Stimulated activated naive B cell treated with anti-CD40 and anti-IgM and Interleukin-4, amounts not matched to agents 10 μg/mL and 1 μg/mL and 100 μg/mL, for 72 hours (primary cell): ENCODE measurements at regions not wholly inside any gene's neighbourhood (a gene's known extent, or its start where the extent isn't known, plus 50 kb on each side); places are given as distances from the start of the nearest gene placed in this dataset.
"Not testable (repeated sequence)": the region's sequence is repeated elsewhere in the genome, so short reads cannot be mapped to it uniquely, and the experiment has no call there.

Source experiments
- ATAC-seq, 2 donors: fragments of 150-1000 bp; cut with Tn5 transposase; replicated peaks; 2 replicates each; pipeline ENCODE4 v1.10.0; 2021; ENCODE audit warnings: moderate library complexity in 1 of 2
- DNase-seq: peaks from one replicate; pipeline ENCODE4 v3.0.0; 2021
- H3K27ac Mint-ChIP-seq: one replicate; pipeline ENCODE4 v1.8.0; 2022; ENCODE audit warnings: mild to moderate bottlenecking, mixed read lengths
- H3K27me3 Mint-ChIP-seq, 2 donors: one replicate each; pipeline ENCODE4 v1.8.0; 2022; ENCODE audit warnings: mixed read lengths in 2 of 2
- H3K36me3 Mint-ChIP-seq, 2 donors: one replicate each; pipeline ENCODE4 v1.8.0; 2022; ENCODE audit warnings: mixed read lengths in 2 of 2, mild to moderate bottlenecking in 1 of 2
- H3K4me1 Mint-ChIP-seq, 2 donors: one replicate each; pipeline ENCODE4 v1.8.0; 2022; ENCODE audit warnings: mixed read lengths in 2 of 2, mild to moderate bottlenecking in 1 of 2
- H3K4me3 Mint-ChIP-seq, 2 donors: one replicate each; pipeline ENCODE4 v1.8.0; 2022; ENCODE audit warnings: mild to moderate bottlenecking in 2 of 2, mixed read lengths in 2 of 2, moderate library complexity in 1 of 2
- H3K9me3 Mint-ChIP-seq, 2 donors: one replicate each; pipeline ENCODE4 v1.8.0; 2022; ENCODE audit warnings: mixed read lengths in 2 of 2, mild to moderate bottlenecking in 1 of 2

- Mint-ChIP-seq H3K27ac (no peak overlapping the region), H3K9me3 (no peaks in the 10 kb centered on the region), H3K4me1 (peaks cover 2 to 6% of the 10 kb centered on the region in 2 donors), H3K27me3 (peaks cover 4 to 11% of the 10 kb centered on the region in 2 donors), H3K36me3 (no peaks in the 10 kb centered on the region), H3K4me3 (no peak overlapping the region)
- ATAC-seq (no peak), DNase-seq (no peak)
These were observed 98.0 kb upstream of the CDC42BPA start for GRCh38 chr1:227416156-227416830.

GRCh38 chr1:227415115-227415790 is 97.0 kb upstream of the CDC42BPA start:
- Mint-ChIP-seq H3K4me3 (no peak overlapping the region), H3K36me3 (no peaks in the 10 kb centered on the region), H3K9me3 (no peaks in the 10 kb centered on the region), H3K27me3 (peaks cover 12 to 21% of the 10 kb centered on the region in 2 donors), H3K4me1 (peaks cover 2 to 6% of the 10 kb centered on the region in 2 donors), H3K27ac (no peak overlapping the region)
- ATAC-seq: no peak
- no peak for DNase-seq

- no peak for DNase-seq
- H3K4me3 Mint-ChIP-seq: no peak overlapping the region
- peaks cover 12 to 22% of the 10 kb centered on the region in 2 donors for H3K27me3 Mint-ChIP-seq
- H3K36me3 Mint-ChIP-seq: no peaks in the 10 kb centered on the region
- no peak overlapping the region for H3K27ac Mint-ChIP-seq
- H3K4me1 Mint-ChIP-seq: peaks cover 2 to 6% of the 10 kb centered on the region in 2 donors
- H3K9me3 Mint-ChIP-seq: peaks cover 0 to 3% of the 10 kb centered on the region in 2 donors
- no peak for ATAC-seq
These were observed 92.8 kb upstream of the CDC42BPA start for GRCh38 chr1:227411066-227411465.

DNA sequence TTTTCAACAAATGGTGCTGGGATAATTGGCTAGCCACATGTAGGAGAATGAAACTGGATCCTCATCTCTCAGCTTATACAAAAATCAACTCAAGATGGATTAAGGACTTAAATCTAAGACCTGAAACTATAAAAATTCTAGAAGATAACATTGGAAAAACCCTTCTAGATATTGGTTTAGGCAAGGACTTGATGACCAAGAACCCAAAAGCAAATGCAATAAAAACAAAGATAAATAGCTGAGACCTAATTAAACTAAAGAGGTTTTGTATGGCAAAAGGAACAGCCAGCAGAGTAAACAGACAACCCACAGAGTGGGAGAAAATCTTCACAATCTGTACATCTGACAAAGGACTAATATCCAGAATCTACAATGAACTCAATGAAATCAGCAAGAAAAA is 88.0 kb upstream of the CDC42BPA start:
- not testable (repeated sequence) for H3K4me1 Mint-ChIP-seq, ATAC-seq, DNase-seq, H3K4me3 Mint-ChIP-seq, H3K27ac Mint-ChIP-seq, H3K9me3 Mint-ChIP-seq, H3K36me3 Mint-ChIP-seq
- peaks cover 27 to 31% of the 10 kb centered on the region in 2 donors for H3K27me3 Mint-ChIP-seq

- Mint-ChIP-seq H3K9me3 (peaks cover 4 to 10% of the 10 kb centered on the region in 2 donors), H3K27me3 (peaks cover 20 to 29% of the 10 kb centered on the region in 2 donors), H3K4me1 (peaks cover 3 to 5% of the 10 kb centered on the region in 2 donors), H3K27ac (no peak overlapping the region), H3K4me3 (no peak overlapping the region), H3K36me3 (no peaks in the 10 kb centered on the region)
- no peak for ATAC-seq
- no peak for DNase-seq
These were observed 85.2 kb upstream of the CDC42BPA start for GRCh38 chr1:227403535-227403934.

GRCh38 chr1:227401562-227402342 is 83.5 kb upstream of the CDC42BPA start:
- Mint-ChIP-seq H3K27ac (no peak overlapping the region), H3K27me3 (peaks cover 14 to 34% of the 10 kb centered on the region in 2 donors), H3K9me3 (peaks cover 4 to 6% of the 10 kb centered on the region in 2 donors), H3K36me3 (no peaks in the 10 kb centered on the region), H3K4me3 (no peak overlapping the region), H3K4me1 (peaks cover 3 to 5% of the 10 kb centered on the region in 2 donors)
- DNase-seq (no peak), ATAC-seq (no peak)

DNA sequence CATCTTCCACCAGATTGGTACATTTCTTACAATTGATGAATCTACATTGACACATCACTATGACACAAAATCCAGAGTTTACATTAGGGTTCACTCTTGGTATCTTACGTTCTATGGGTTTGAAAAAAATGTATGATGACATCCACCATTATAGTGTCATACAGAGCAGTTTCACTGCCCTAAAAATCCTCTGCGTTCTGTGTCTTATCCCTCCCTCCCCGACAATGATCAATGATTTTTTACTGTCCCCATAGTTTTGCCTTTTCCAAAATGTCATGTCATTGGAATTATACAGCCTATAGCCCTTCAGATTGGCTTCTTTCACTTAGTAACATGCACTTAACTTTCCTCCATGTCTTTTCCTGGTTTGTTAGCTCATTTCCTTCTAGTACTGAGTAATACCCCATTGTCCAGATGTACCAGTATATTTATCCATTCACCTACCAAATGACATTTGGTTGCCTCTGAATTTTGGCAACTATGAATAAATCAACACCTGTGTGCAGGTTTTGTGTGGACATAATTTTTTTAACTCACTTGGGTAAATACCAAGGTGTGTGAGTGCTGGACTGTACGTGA is 80.9 kb upstream of the CDC42BPA start:
- no peaks in the 10 kb centered on the region for H3K36me3 Mint-ChIP-seq
- no peak for DNase-seq
- peaks cover 3 to 5% of the 10 kb centered on the region in 2 donors for H3K4me1 Mint-ChIP-seq
- H3K4me3 Mint-ChIP-seq: no peak overlapping the region
- H3K9me3 Mint-ChIP-seq: peaks cover 4 to 6% of the 10 kb centered on the region in 2 donors
- ATAC-seq: no peak
- no peak overlapping the region for H3K27ac Mint-ChIP-seq
- H3K27me3 Mint-ChIP-seq: peaks cover 20 to 29% of the 10 kb centered on the region in 2 donors

DNA sequence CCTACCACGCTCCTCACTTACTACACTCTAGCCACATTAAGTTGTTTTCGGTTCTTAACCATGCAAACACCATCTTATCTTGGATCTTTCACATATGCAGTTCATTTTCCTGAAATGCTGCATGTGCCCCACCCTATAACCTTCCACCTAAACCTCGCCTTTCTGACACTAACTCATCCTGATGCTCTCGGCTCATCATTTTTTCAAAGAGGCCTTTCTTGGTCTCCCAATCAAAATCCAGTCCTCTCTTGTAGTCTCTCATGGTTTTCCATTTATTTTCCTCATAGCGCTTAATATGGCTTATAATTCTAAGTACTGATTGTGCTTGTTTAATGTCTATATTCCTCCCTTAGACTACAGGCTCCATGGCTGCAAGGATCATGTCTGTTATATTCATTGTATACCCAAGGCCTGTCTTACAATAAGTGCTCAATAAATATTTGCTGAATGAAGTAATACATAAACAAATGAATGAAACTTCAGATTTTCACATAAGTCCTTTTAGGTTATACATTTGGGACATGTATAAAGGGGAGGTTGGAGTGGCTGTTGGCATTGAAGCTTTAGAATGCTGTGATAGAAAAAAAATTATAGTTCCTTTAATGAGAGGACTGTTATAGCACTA is 79.2 kb upstream of the CDC42BPA start:
- no peak overlapping the region for H3K4me3 Mint-ChIP-seq
- H3K4me1 Mint-ChIP-seq: no peaks in the 10 kb centered on the region
- no peak for ATAC-seq
- no peak overlapping the region for H3K27ac Mint-ChIP-seq
- DNase-seq: no peak
- peaks cover 0 to 3% of the 10 kb centered on the region in 2 donors for H3K9me3 Mint-ChIP-seq
- H3K27me3 Mint-ChIP-seq: peaks cover 13 to 25% of the 10 kb centered on the region in 2 donors
- no peaks in the 10 kb centered on the region for H3K36me3 Mint-ChIP-seq

- no peak overlapping the region for H3K4me3 Mint-ChIP-seq
These were observed 78.5 kb upstream of the CDC42BPA start for GRCh38 chr1:227396539-227397353.

GRCh38 chr1:227395426-227396028 is 77.2 kb upstream of the CDC42BPA start:
- Mint-ChIP-seq H3K4me1 (no peaks in the 10 kb centered on the region), H3K36me3 (no peaks in the 10 kb centered on the region), H3K4me3 (no peak overlapping the region), H3K9me3 (no peaks in the 10 kb centered on the region), H3K27ac (no peak overlapping the region), H3K27me3 (peaks cover 6 to 14% of the 10 kb centered on the region in 2 donors)
- DNase-seq (no peak), ATAC-seq (no peak)

More at GRCh38 chr1:227396539-227397353, 78.5 kb upstream of the CDC42BPA start:
- no peaks in the 10 kb centered on the region for H3K36me3 Mint-ChIP-seq
- DNase-seq (no peak), ATAC-seq (no peak)
- no peaks in the 10 kb centered on the region for H3K4me1 Mint-ChIP-seq
- H3K27ac Mint-ChIP-seq: no peak overlapping the region
- H3K9me3 Mint-ChIP-seq: no peaks in the 10 kb centered on the region
- H3K27me3 Mint-ChIP-seq: peaks cover 7 to 18% of the 10 kb centered on the region in 2 donors

- Mint-ChIP-seq H3K27me3 (peaks cover 6 to 8% of the 10 kb centered on the region in 2 donors), H3K9me3 (no peaks in the 10 kb centered on the region), H3K4me3 (no peak overlapping the region), H3K36me3 (no peaks in the 10 kb centered on the region), H3K4me1 (no peaks in the 10 kb centered on the region), H3K27ac (no peak overlapping the region)
- DNase-seq (no peak), ATAC-seq (no peak)
These were observed 74.9 kb upstream of the CDC42BPA start for GRCh38 chr1:227392984-227393764.

- ATAC-seq (no peak), DNase-seq (no peak)
- Mint-ChIP-seq H3K4me3 (no peak overlapping the region), H3K4me1 (no peaks in the 10 kb centered on the region), H3K27ac (no peak overlapping the region), H3K36me3 (no peaks in the 10 kb centered on the region), H3K9me3 (no peaks in the 10 kb centered on the region), H3K27me3 (peaks cover 4 to 6% of the 10 kb centered on the region in 2 donors)
These were observed 73.6 kb upstream of the CDC42BPA start for GRCh38 chr1:227391879-227392278.
